ENCODE measurements at regions not wholly inside any gene's neighbourhood (a gene's known extent, or its start where the extent isn't known, plus 50 kb on each side); places are given as distances from the start of the nearest gene placed in this dataset.

DNA sequence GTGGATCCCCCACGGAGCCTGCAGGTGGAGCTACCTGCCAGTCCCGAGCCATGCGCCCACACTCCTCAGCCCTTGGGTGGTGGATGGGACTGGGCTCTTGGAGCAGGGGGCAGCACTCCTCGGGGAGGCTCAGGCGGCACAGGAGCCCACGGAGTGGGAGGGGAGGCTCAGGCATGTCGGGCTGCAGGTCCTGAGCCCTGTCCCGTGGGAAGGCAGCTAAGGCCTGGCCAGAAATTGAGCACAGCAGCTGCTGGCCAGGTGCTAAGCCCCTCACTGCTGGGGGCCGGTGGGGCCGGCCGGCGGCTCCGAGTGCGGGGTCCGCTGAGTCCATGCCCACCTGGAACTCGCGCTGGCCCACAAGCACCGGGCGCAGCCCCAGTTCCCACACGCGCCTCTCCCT is 91.7 kb upstream of the ACVR1 start:
- DNase-seq (peak in 1 of 2 donors; percentile 66), ATAC-seq (ENCODE audit: low FRiP score in 2 of 2) (no peak)
- no peaks in the 10 kb centered on the region for H3K9me3 ChIP-seq
- no peak for TF ChIP-seq EP300 (IDR thresholded peaks at IDR 0.05)
- TF ChIP-seq POLR2AphosphoS5 (IDR thresholded peaks at IDR 0.05) = no peak
- no peak for TF ChIP-seq POLR2A (IDR thresholded peaks at IDR 0.05)
- TF ChIP-seq, protein P1, sequence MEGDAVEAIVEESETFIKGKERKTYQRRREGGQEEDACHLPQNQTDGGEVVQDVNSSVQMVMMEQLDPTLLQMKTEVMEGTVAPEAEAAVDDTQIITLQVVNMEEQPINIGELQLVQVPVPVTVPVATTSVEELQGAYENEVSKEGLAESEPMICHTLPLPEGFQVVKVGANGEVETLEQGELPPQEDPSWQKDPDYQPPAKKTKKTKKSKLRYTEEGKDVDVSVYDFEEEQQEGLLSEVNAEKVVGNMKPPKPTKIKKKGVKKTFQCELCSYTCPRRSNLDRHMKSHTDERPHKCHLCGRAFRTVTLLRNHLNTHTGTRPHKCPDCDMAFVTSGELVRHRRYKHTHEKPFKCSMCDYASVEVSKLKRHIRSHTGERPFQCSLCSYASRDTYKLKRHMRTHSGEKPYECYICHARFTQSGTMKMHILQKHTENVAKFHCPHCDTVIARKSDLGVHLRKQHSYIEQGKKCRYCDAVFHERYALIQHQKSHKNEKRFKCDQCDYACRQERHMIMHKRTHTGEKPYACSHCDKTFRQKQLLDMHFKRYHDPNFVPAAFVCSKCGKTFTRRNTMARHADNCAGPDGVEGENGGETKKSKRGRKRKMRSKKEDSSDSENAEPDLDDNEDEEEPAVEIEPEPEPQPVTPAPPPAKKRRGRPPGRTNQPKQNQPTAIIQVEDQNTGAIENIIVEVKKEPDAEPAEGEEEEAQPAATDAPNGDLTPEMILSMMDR (IDR thresholded peaks at IDR 0.05) = no peak
- no peaks in the 10 kb centered on the region for H3K36me3 ChIP-seq
- no peaks in the 10 kb centered on the region for H3K4me1 ChIP-seq
- no peak overlapping the region for H3K4me3 ChIP-seq
- no peak overlapping the region for H3K27ac ChIP-seq
- no peaks in the 10 kb centered on the region for H3K27me3 ChIP-seq
- WGBS, 2 donors = 90 to 91% methylated on average over 6 to 21 of the region's 21 CpGs

GRCh38 chr2:157959249-157959648 is 83.1 kb upstream of the ACVR1 start:
- ATAC-seq (ENCODE audit: low FRiP score in 2 of 2) = no peak
- TF ChIP-seq EP300 (IDR thresholded peaks at IDR 0.05) (no peak), POLR2AphosphoS5 (IDR thresholded peaks at IDR 0.05) (no peak)
- TF ChIP-seq, protein P1 (IDR thresholded peaks at IDR 0.05) = no peak
- H3K27me3 ChIP-seq = no peaks in the 10 kb centered on the region
- 95 to 96% methylated on average over 3 of the region's 3 CpGs for WGBS, 2 donors
- H3K9me3 ChIP-seq = peaks cover 4 to 30% (median 13%) of the 10 kb centered on the region in 4 donors
- H3K27ac ChIP-seq = no peak overlapping the region
- no peak overlapping the region for H3K4me3 ChIP-seq
- H3K4me1 ChIP-seq = no peaks in the 10 kb centered on the region
- no peak for DNase-seq
- H3K36me3 ChIP-seq = no peaks in the 10 kb centered on the region

- DNase-seq (no peak), ATAC-seq (ENCODE audit: low FRiP score in 2 of 2) (no peak)
- TF ChIP-seq, protein P1 (IDR thresholded peaks at IDR 0.05) = no peak
- no peak for TF ChIP-seq POLR2A (IDR thresholded peaks at IDR 0.05)
- TF ChIP-seq POLR2AphosphoS5 (IDR thresholded peaks at IDR 0.05) = no peak
- TF ChIP-seq EP300 (IDR thresholded peaks at IDR 0.05) = no peak
- WGBS, 2 donors = 57 to 73% methylated on average over 3 of the region's 3 CpGs
- Histone ChIP-seq H3K36me3 (no peaks in the 10 kb centered on the region), H3K27ac (no peak overlapping the region), H3K27me3 (no peaks in the 10 kb centered on the region), H3K9me3 (peaks cover 4 to 30% (median 13%) of the 10 kb centered on the region in 4 donors), H3K4me1 (no peaks in the 10 kb centered on the region), H3K4me3 (no peak overlapping the region)
Observed at GRCh38 chr2:157957596-157957995, 81.5 kb upstream of the ACVR1 start.

- no peak overlapping the region for H3K27ac ChIP-seq
- H3K4me3 ChIP-seq = no peak overlapping the region
- peaks cover under 1 to 12% (median 6%) of the 10 kb centered on the region in 4 donors for H3K9me3 ChIP-seq
- peak in 1 of 2 donors; percentile 71 for ATAC-seq (ENCODE audit: low FRiP score in 2 of 2)
- 49 to 54% methylated on average over 4 of the region's 4 CpGs for whole genome bisulfite sequencing, 2 donors
- no peak for TF ChIP-seq EP300 (IDR thresholded peaks at IDR 0.05)
- TF ChIP-seq POLR2AphosphoS5 (IDR thresholded peaks at IDR 0.05) = no peak
- TF ChIP-seq, protein P1 (IDR thresholded peaks at IDR 0.05) = no peak
- H3K27me3 ChIP-seq = no peaks in the 10 kb centered on the region
- no peaks in the 10 kb centered on the region for H3K36me3 ChIP-seq
- DNase-seq = peak in 1 of 2 donors; percentile 21
- no peaks in the 10 kb centered on the region for H3K4me1 ChIP-seq
Observed at GRCh38 chr2:157952558-157952957, 76.4 kb upstream of the ACVR1 start.

- TF ChIP-seq POLR2A (IDR thresholded peaks at IDR 0.05) = no peak
- TF ChIP-seq POLR2AphosphoS5 (IDR thresholded peaks at IDR 0.05) = no peak
- no peak for TF ChIP-seq EP300 (IDR thresholded peaks at IDR 0.05)
- no peaks in the 10 kb centered on the region for H3K36me3 ChIP-seq
- DNase-seq = no peak
- no peak overlapping the region for H3K4me3 ChIP-seq
- H3K27me3 ChIP-seq = no peaks in the 10 kb centered on the region
- ATAC-seq (ENCODE audit: low FRiP score in 2 of 2) = no peak
- H3K27ac ChIP-seq = no peak overlapping the region
- no peaks in the 10 kb centered on the region for H3K4me1 ChIP-seq
- H3K9me3 ChIP-seq = no peaks in the 10 kb centered on the region
Observed at GRCh38 chr2:157948856-157949255, 72.7 kb upstream of the ACVR1 start.

Measured in upper lobe of left lung (tissue), 6 donors.